OCI-LY1 (cell line): ENCODE measurements at regions not wholly inside any gene's neighbourhood (a gene's known extent, or its start where the extent isn't known, plus 50 kb on each side); places are given as distances from the start of the nearest gene placed in this dataset.

Experiments
- CTCF ChIP-seq: fragments of 200-600 bp; sonication (generic), shearing (Covaris generic); IDR thresholded peaks from 2 replicates; pipeline ENCODE4 v1.5.1; 2017; ENCODE audit warnings: mild to moderate bottlenecking, antibody characterized with exemption, low read length, moderate library complexity, mixed read lengths
- EZH2 ChIP-seq: fragments of 200-600 bp; sonication (generic), shearing (Covaris generic); IDR thresholded peaks from 2 replicates; pipeline ENCODE4 v1.8.0; 2017; ENCODE audit warnings: borderline replicate concordance, mixed run types, mild to moderate bottlenecking, antibody characterized with exemption, low read length, moderate library complexity, mixed read lengths

GRCh38 chr4:175127314-175127713 lies 209.2 kb downstream of the ADAM29 start:
- no peak for TF ChIP-seq CTCF
- no peak for TF ChIP-seq EZH2
